Calu3 (cell line): ENCODE measurements at regions not wholly inside any gene's neighbourhood (a gene's known extent, or its start where the extent isn't known, plus 50 kb on each side); places are given as distances from the start of the nearest gene placed in this dataset.
A peak's percentile ranks its signal among the peaks of the same experiment; 100 is the strongest.

ENCODE experiments used
- BruUV-seq: library from RNA; stranded (reverse); fragments of 400-500 nt; replicated peaks from 2 replicates; lab custom pipeline; 2021; lab: Mats Ljungman, UMichigan
- CTCF ChIA-PET: fragments of 300-600 bp; sonication (Branson Sonifier 250); formaldehyde crosslinking; loops from one replicate; lab custom pipeline; 2022; ENCODE audit warnings: antibody characterized with exemption; lab: Charles Lee
- DNase-seq: peaks from one replicate; pipeline ENCODE4 v3.0.0; 2022
- H3K27ac Mint-ChIP-seq: one replicate; pipeline ENCODE4 v1.8.0; 2022; ENCODE audit warnings: mixed read lengths; ENCODE audit not compliant: unreplicated experiment
- H3K27me3 Mint-ChIP-seq: one replicate; pipeline ENCODE4 v1.8.0; 2022; ENCODE audit warnings: mixed read lengths; ENCODE audit not compliant: unreplicated experiment
- H3K36me3 Mint-ChIP-seq: one replicate; pipeline ENCODE4 v1.8.0; 2022; ENCODE audit warnings: mild to moderate bottlenecking, moderate library complexity, mixed read lengths; ENCODE audit not compliant: insufficient read depth, unreplicated experiment
- H3K4me1 Mint-ChIP-seq: one replicate; pipeline ENCODE4 v1.8.0; 2022; ENCODE audit warnings: mild to moderate bottlenecking, low read depth, mixed read lengths; ENCODE audit not compliant: unreplicated experiment
- H3K4me3 Mint-ChIP-seq: one replicate; pipeline ENCODE4 v1.8.0; 2022; ENCODE audit warnings: mild to moderate bottlenecking, low read depth, moderate library complexity, mixed read lengths; ENCODE audit not compliant: unreplicated experiment
- H3K9me3 Mint-ChIP-seq: one replicate; pipeline ENCODE4 v1.8.0; 2022; ENCODE audit warnings: low read depth, mixed read lengths; ENCODE audit not compliant: unreplicated experiment
- intact Hi-C: fragments of 100-400 bp; cut with micrococcal nuclease; formaldehyde crosslinking; loops from one replicate; pipeline ENCODE4 v1.10.0; 2022; ENCODE audit not compliant: unreplicated experiment
- TF ChIP-seq, protein P1 (sequence below): fragments of 200-600 bp; IDR thresholded peaks from one replicate; pipeline ENCODE4 v1.8.0; 2022; ENCODE audit warnings: antibody characterized with exemption; ENCODE audit not compliant: unreplicated experiment

DNA sequence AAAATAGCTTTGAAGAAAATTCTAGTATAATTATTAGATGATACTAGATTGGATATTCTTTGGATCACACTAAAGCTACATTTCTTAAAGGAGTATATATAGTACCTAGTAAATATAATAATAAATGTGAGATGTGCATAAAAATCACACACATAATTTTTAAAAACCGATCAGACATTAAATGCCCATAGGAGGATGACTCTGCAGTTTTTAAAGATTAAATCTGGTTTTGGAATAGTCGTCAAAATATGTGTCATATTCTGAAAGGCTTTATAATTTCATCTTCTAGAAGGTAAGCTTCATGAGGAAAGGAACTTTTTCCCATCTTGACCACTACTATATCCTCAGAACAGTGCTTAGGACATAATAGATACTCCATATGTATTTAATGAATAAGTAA is 169.0 kb downstream of the NRIP1 start:
- Mint-ChIP-seq H3K4me3 (no peak overlapping the region), H3K9me3 (no peaks in the 10 kb centered on the region), H3K4me1 (peaks cover 9% of the 10 kb centered on the region), H3K27me3 (no peaks in the 10 kb centered on the region), H3K36me3 (no peaks in the 10 kb centered on the region), H3K27ac (no peak overlapping the region)
- TF ChIP-seq, protein P1, sequence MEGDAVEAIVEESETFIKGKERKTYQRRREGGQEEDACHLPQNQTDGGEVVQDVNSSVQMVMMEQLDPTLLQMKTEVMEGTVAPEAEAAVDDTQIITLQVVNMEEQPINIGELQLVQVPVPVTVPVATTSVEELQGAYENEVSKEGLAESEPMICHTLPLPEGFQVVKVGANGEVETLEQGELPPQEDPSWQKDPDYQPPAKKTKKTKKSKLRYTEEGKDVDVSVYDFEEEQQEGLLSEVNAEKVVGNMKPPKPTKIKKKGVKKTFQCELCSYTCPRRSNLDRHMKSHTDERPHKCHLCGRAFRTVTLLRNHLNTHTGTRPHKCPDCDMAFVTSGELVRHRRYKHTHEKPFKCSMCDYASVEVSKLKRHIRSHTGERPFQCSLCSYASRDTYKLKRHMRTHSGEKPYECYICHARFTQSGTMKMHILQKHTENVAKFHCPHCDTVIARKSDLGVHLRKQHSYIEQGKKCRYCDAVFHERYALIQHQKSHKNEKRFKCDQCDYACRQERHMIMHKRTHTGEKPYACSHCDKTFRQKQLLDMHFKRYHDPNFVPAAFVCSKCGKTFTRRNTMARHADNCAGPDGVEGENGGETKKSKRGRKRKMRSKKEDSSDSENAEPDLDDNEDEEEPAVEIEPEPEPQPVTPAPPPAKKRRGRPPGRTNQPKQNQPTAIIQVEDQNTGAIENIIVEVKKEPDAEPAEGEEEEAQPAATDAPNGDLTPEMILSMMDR = no peak
- no TSS peak for BruUV-seq
- CTCF ChIA-PET = no interaction called here
- no peak for DNase-seq
- intact Hi-C loops = no loop called here

DNA sequence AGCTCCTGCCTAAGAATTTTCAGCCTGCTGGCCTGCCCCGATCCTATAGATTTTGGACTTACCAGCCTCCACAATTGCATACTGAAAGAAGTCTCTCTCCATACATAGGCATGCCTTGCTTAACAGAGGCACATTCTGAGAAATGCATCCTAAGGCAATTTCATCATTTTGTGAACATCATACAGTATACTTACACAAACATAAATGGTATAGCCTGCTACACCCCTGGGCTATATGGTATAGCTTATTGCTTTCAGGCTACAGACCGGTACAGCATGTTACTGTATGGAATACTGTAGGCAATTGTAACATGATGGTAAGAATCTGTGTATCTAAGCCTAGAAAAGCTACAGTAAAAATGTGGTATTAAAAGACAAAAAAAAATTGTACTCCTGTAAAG is 174.7 kb downstream of the NRIP1 start:
- Mint-ChIP-seq H3K36me3 (no peaks in the 10 kb centered on the region), H3K4me3 (no peak overlapping the region), H3K4me1 (peaks cover 30% of the 10 kb centered on the region), H3K27me3 (no peaks in the 10 kb centered on the region), H3K27ac (no peak overlapping the region), H3K9me3 (no peaks in the 10 kb centered on the region)
- TF ChIP-seq, protein P1 = no peak
- DNase-seq = no peak
- BruUV-seq = no TSS peak
- CTCF ChIA-PET = interaction anchor here (0.9 to 1.8 kb wide), 2 partner anchors 10 to 158 kb away, joined by 3 to 5 read pairs; no protein-coding TSS in a partner anchor
- intact Hi-C loops = no loop called here

DNA sequence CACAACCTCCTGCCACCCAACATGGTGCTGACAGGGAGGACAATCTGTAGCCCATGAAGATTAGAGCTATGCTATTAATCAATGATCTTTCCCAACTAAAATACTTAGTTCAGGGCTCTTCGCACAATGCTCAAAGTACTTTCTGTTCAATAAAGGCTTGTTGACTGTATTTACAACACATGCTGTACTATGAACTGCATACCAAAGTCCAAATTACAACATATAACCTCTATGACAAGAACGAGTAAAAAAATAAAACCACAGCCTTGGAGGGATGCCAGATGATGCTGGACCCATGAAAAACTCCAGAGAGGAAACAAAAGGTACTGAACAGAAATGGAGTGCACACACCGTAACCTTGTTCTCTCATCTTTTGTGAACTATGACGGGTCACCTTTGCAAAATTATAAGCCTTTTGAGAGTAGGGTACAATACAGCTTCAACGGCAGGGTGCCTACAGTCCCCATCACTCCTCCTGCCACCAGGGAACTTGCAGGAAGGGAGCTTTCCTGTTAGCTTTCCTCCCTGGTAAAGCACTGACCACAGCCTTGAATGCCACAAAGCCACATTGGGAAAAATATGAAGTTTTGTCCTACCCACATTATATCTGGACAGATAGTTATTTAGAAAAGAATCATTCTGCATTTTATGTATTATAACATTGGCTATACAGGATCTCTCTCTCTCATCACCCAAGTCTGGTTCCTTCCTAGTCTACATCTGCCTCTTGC is 175.6 kb downstream of the NRIP1 start:
- H3K27ac Mint-ChIP-seq = peak overlapping the region; percentile 6
- CTCF ChIA-PET = interaction anchor here (0.6 to 1.8 kb wide), 2 partner anchors 10 to 166 kb away, joined by 3 to 5 read pairs; no protein-coding TSS in a partner anchor

DNA sequence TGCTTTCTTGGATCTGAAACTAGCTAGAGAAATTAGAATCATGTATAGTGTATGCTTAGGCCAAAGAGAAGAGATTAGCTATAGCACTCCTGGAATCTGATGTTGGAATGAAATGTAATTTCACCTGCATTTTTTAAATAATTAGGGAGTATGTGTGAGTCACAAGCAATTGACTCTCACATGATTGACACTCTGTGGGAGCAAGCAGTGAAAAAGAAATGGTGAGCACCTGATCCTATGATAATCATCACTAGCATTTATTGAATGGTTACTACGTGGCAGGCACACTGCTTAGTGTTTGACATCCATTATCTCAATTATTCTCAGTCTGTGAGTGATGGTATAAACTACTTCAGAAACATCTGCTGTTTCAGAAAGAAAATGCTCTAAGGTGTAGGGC is 176.6 kb downstream of the NRIP1 start:
- intact Hi-C loops = no loop called here
- Mint-ChIP-seq H3K27me3 (no peaks in the 10 kb centered on the region), H3K9me3 (no peaks in the 10 kb centered on the region), H3K36me3 (no peaks in the 10 kb centered on the region), H3K4me1 (peaks cover 30% of the 10 kb centered on the region), H3K4me3 (no peak overlapping the region), H3K27ac (peak overlapping the region; percentile 36)
- no peak for DNase-seq
- no TSS peak for BruUV-seq
- CTCF ChIA-PET = interaction anchor here (1.8 kb wide), 1 partner anchor 9 kb away, joined by 5 read pairs; no protein-coding TSS in a partner anchor
- TF ChIP-seq, protein P1 = no peak

More for the DNA sequence above, 175.6 kb downstream of the NRIP1 start:
- no TSS peak for BruUV-seq
- no peaks in the 10 kb centered on the region for H3K36me3 Mint-ChIP-seq
- H3K4me3 Mint-ChIP-seq = peak overlapping the region; percentile 9
- intact Hi-C loops = no loop called here
- TF ChIP-seq, protein P1 = no peak
- H3K27me3 Mint-ChIP-seq = no peaks in the 10 kb centered on the region
- peaks cover 30% of the 10 kb centered on the region for H3K4me1 Mint-ChIP-seq
- DNase-seq = peak; percentile 35
- no peaks in the 10 kb centered on the region for H3K9me3 Mint-ChIP-seq
